ENCODE measurements at regions not wholly inside any gene's neighbourhood (a gene's known extent, or its start where the extent isn't known, plus 50 kb on each side); places are given as distances from the start of the nearest gene placed in this dataset.

GRCh38 chr1:55477953-55478352 lies 262.8 kb upstream of the USP24 start:
- intact Hi-C loops (cut with DNase I) = no loop called here
- WGBS, 3 donors = 98 to 100% (median 98%) methylated on average over 4 of the region's 4 CpGs
- H3K27me3 ChIP-seq = no peaks in the 10 kb centered on the region
- no peak overlapping the region for H3K27ac ChIP-seq
- H3K36me3 ChIP-seq = no peaks in the 10 kb centered on the region
- H3K9me3 ChIP-seq = no peaks in the 10 kb centered on the region
- no peaks in the 10 kb centered on the region for H3K4me1 ChIP-seq (ENCODE audit: insufficient read depth)
- TF ChIP-seq, protein P1, sequence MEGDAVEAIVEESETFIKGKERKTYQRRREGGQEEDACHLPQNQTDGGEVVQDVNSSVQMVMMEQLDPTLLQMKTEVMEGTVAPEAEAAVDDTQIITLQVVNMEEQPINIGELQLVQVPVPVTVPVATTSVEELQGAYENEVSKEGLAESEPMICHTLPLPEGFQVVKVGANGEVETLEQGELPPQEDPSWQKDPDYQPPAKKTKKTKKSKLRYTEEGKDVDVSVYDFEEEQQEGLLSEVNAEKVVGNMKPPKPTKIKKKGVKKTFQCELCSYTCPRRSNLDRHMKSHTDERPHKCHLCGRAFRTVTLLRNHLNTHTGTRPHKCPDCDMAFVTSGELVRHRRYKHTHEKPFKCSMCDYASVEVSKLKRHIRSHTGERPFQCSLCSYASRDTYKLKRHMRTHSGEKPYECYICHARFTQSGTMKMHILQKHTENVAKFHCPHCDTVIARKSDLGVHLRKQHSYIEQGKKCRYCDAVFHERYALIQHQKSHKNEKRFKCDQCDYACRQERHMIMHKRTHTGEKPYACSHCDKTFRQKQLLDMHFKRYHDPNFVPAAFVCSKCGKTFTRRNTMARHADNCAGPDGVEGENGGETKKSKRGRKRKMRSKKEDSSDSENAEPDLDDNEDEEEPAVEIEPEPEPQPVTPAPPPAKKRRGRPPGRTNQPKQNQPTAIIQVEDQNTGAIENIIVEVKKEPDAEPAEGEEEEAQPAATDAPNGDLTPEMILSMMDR (IDR thresholded peaks at IDR 0.05) = no peak
- TF ChIP-seq POLR2A (IDR thresholded peaks at IDR 0.05) = no peak
- TF ChIP-seq EP300 (IDR thresholded peaks at IDR 0.05) = no peak
- no peak for DNase-seq
- H3K4me3 ChIP-seq = no peak overlapping the region

DNA sequence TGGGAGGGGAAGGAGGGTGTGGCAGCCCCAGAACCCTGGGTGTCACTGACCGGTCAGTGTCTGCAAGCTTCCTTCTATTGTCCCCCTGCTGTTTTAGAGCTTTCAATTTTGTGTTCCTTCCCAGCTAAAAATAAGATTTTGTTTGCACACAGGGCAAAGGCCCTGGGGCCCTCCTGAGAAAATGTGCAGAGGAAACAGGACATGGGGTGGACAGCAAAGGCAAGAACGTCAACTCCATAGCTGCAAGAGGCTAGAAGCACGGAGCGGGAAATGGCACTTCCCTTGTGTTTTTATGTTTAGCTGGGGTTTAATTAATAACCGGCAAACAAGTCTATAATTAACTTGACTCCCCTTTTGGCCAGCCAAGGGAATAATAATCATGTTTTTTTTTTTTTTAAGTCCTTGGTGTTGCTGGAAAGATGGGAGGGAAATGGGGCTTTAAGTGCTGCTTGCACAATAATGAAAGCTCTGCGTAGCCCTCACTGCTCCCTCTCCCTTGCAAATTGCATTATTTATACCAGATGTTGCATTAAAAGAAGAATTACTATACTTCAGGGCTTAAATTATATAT lies 261.4 kb upstream of the USP24 start:
- intact Hi-C loops (cut with DNase I) = no loop called here
- 66 to 76% (median 71%) methylated on average over 6 of the region's 6 CpGs for WGBS, 3 donors
- no peak for DNase-seq
- Histone ChIP-seq H3K9me3 (no peaks in the 10 kb centered on the region), H3K27ac (no peak overlapping the region), H3K4me3 (no peak overlapping the region), H3K4me1 (ENCODE audit: insufficient read depth) (no peaks in the 10 kb centered on the region), H3K36me3 (no peaks in the 10 kb centered on the region), H3K27me3 (no peaks in the 10 kb centered on the region)
- TF ChIP-seq, protein P1 (IDR thresholded peaks at IDR 0.05) = no peak
- TF ChIP-seq POLR2A (IDR thresholded peaks at IDR 0.05) = no peak
- no peak for TF ChIP-seq EP300 (IDR thresholded peaks at IDR 0.05)

- no peak for DNase-seq
- no peaks in the 10 kb centered on the region for H3K4me1 ChIP-seq (ENCODE audit: insufficient read depth)
- TF ChIP-seq EP300 (IDR thresholded peaks at IDR 0.05) (no peak), POLR2A (IDR thresholded peaks at IDR 0.05) (no peak)
- TF ChIP-seq, protein P1 (IDR thresholded peaks at IDR 0.05) = no peak
- H3K27me3 ChIP-seq = no peaks in the 10 kb centered on the region
- no peak overlapping the region for H3K4me3 ChIP-seq
- WGBS, 3 donors = 54 to 71% (median 69%) methylated on average over 1 of the region's 1 CpG
- no peaks in the 10 kb centered on the region for H3K9me3 ChIP-seq
- H3K36me3 ChIP-seq = no peaks in the 10 kb centered on the region
- intact Hi-C loops (cut with DNase I) = no loop called here
- H3K27ac ChIP-seq = no peak overlapping the region
Observed at GRCh38 chr1:55474168-55474786, 259.1 kb upstream of the USP24 start.

GRCh38 chr1:55473661-55474060 lies 258.5 kb upstream of the USP24 start:
- Histone ChIP-seq H3K27ac (no peak overlapping the region), H3K4me1 (ENCODE audit: insufficient read depth) (no peaks in the 10 kb centered on the region), H3K27me3 (no peaks in the 10 kb centered on the region), H3K9me3 (no peaks in the 10 kb centered on the region), H3K36me3 (no peaks in the 10 kb centered on the region), H3K4me3 (no peak overlapping the region)
- DNase-seq = no peak
- intact Hi-C loops (cut with DNase I) = no loop called here
- WGBS, 3 donors = 95 to 98% (median 98%) methylated on average over 2 of the region's 2 CpGs
- TF ChIP-seq, protein P1 (IDR thresholded peaks at IDR 0.05) = no peak
- TF ChIP-seq EP300 (IDR thresholded peaks at IDR 0.05) = no peak
- TF ChIP-seq POLR2A (IDR thresholded peaks at IDR 0.05) = no peak

Measured in ovary (tissue), 7 donors.